IMR-90 (cell line): ENCODE measurements at regions not wholly inside any gene's neighbourhood (a gene's known extent, or its start where the extent isn't known, plus 50 kb on each side); places are given as distances from the start of the nearest gene placed in this dataset.
A peak's percentile ranks its signal among the peaks of the same experiment; 100 is the strongest.

Source experiments
- ATAC-seq: fragments of 200-7000 bp; cut with Tn5 transposase; 2 replicates; pipeline ENCODE4 v1.9.1; 2020; ENCODE audit warnings: low read depth, mild to moderate bottlenecking, moderate library complexity
- BruUV-seq: library from RNA; stranded (reverse); fragments of 400-500 nt; replicated peaks from 2 replicates; lab custom pipeline; 2021; lab: Mats Ljungman, UMichigan
- CTCF ChIA-PET: fragments of 300-600 bp; formaldehyde crosslinking; extraction: SDS; loops from one replicate; lab custom pipeline; 2021; ENCODE audit warnings: antibody characterized with exemption; lab: Yijun Ruan, JAX
- POLR2A ChIA-PET: fragments of 300-600 bp; sonication (Branson Sonifier 250); formaldehyde crosslinking; loops from one replicate; lab custom pipeline; 2022; ENCODE audit warnings: antibody characterized with exemption; ENCODE audit not compliant: unreplicated experiment; lab: Charles Lee
- DNase-seq: peaks from one replicate; pipeline ENCODE4 v3.0.0; 2013
- H2AFZ ChIP-seq: replicated peaks from 2 replicates; pipeline ENCODE3; 2013; ENCODE audit warnings: low read length, mild to moderate bottlenecking; ENCODE audit not compliant: poor library complexity
- H2AK5ac ChIP-seq: 2 replicates; pipeline ENCODE4 v1.6.1; 2013; ENCODE audit warnings: low read depth, low read length, inconsistent platforms
- H2AK9ac ChIP-seq: replicated peaks from 2 replicates; pipeline ENCODE3; 2013; ENCODE audit warnings: mild to moderate bottlenecking, low read depth, low read length, moderate library complexity; ENCODE audit not compliant: poor library complexity
- H2BK120ac ChIP-seq: 2 replicates; pipeline ENCODE4 v1.6.1; 2013; ENCODE audit warnings: low read depth, low read length, inconsistent platforms
- H2BK15ac ChIP-seq: 3 replicates; pipeline ENCODE4 v1.6.1; 2013; ENCODE audit warnings: low read depth, low read length, inconsistent platforms
- H2BK20ac ChIP-seq: 2 replicates; pipeline ENCODE4 v1.6.1; 2013; ENCODE audit warnings: low read depth, mild to moderate bottlenecking, inconsistent platforms, low read length, moderate library complexity
- H2BK5ac ChIP-seq: 2 replicates; pipeline ENCODE4 v1.6.1; 2013; ENCODE audit warnings: mild to moderate bottlenecking, low read depth, low read length, inconsistent platforms; ENCODE audit not compliant: poor library complexity, severe bottlenecking
- H3K14ac ChIP-seq: replicated peaks from 2 replicates; pipeline ENCODE4 v1.6.1; 2013; ENCODE audit warnings: low read depth, low read length, inconsistent platforms
- H3K18ac ChIP-seq: 2 replicates; pipeline ENCODE4 v1.6.1; 2013; ENCODE audit warnings: low read depth, low read length, control low read depth
- H3K23ac ChIP-seq: 2 replicates; pipeline ENCODE4 v1.6.1; 2013; ENCODE audit warnings: low read depth, low read length, inconsistent platforms
- H3K27ac ChIP-seq: 2 replicates; pipeline ENCODE4 v1.5.1; 2013; ENCODE audit warnings: mild to moderate bottlenecking, control low read depth, low read length; ENCODE audit not compliant: insufficient read depth
- H3K27me3 ChIP-seq: 2 replicates; pipeline ENCODE4 v1.6.1; 2013; ENCODE audit warnings: low read length; ENCODE audit not compliant: control insufficient read depth, insufficient read depth
- H3K36me3 ChIP-seq: 2 replicates; pipeline ENCODE4 v1.6.1; 2013; ENCODE audit warnings: low read length, mixed read lengths; ENCODE audit not compliant: control insufficient read depth, insufficient read depth
- H3K4ac ChIP-seq: 2 replicates; pipeline ENCODE4 v1.6.1; 2013; ENCODE audit warnings: low read depth, low read length, inconsistent platforms
- H3K4me1 ChIP-seq: 2 replicates; pipeline ENCODE4 v1.6.1; 2013; ENCODE audit warnings: low read length, mixed read lengths; ENCODE audit not compliant: control insufficient read depth, insufficient read depth
- H3K4me2 ChIP-seq: 2 replicates; pipeline ENCODE4 v1.6.1; 2013; ENCODE audit warnings: low read depth, mild to moderate bottlenecking, control low read depth, low read length, moderate library complexity
- H3K4me3 ChIP-seq: 2 replicates; pipeline ENCODE4 v1.5.1; 2013; ENCODE audit warnings: low read depth, mild to moderate bottlenecking, control low read depth, low read length, moderate library complexity; ENCODE audit not compliant: insufficient read depth
- H3K56ac ChIP-seq: 2 replicates; pipeline ENCODE4 v1.6.1; 2013; ENCODE audit warnings: low read length, inconsistent platforms; ENCODE audit not compliant: insufficient read depth; ENCODE audit errors: extremely low read depth
- H3K79me1 ChIP-seq, 2 experiments: 2 replicates each; pipeline ENCODE4 v1.6.1; 2013; ENCODE audit warnings: low read length in 2 of 2, inconsistent platforms in 1 of 2, low read depth in 1 of 2
- H3K9ac ChIP-seq: 2 replicates; pipeline ENCODE4 v1.6.1; 2013; ENCODE audit warnings: low read depth, low read length, control low read depth
- H3K9me1 ChIP-seq: 2 replicates; pipeline ENCODE4 v1.6.1; 2013; ENCODE audit warnings: low read length, inconsistent platforms; ENCODE audit not compliant: insufficient read depth
- H3K9me3 ChIP-seq: 2 replicates; pipeline ENCODE4 v1.6.1; 2013; ENCODE audit warnings: low read length; ENCODE audit not compliant: control insufficient read depth, insufficient read depth
- H4K20me1 ChIP-seq: 2 replicates; pipeline ENCODE4 v1.6.1; 2013; ENCODE audit warnings: low read length, inconsistent platforms; ENCODE audit not compliant: insufficient read depth
- H4K5ac ChIP-seq: 2 replicates; pipeline ENCODE4 v1.6.1; 2013; ENCODE audit warnings: mild to moderate bottlenecking, low read depth, low read length, control low read depth
- H4K8ac ChIP-seq, 2 experiments: 2 replicates each; pipeline ENCODE4 v1.6.1; 2013; ENCODE audit warnings: low read depth in 2 of 2, low read length in 2 of 2, control low read depth in 1 of 2, inconsistent platforms in 1 of 2
- H4K91ac ChIP-seq: 2 replicates; pipeline ENCODE4 v1.6.1; 2013; ENCODE audit warnings: low read depth, low read length, inconsistent platforms; ENCODE audit not compliant: insufficient read depth
- BHLHE40 ChIP-seq: fragments of 150-350 bp; IDR thresholded peaks from 2 replicates; pipeline ENCODE4 v1.6.1; 2016; ENCODE audit warnings: mild to moderate bottlenecking, low read depth, low read length
- CEBPB ChIP-seq: IDR thresholded peaks from 2 replicates; pipeline ENCODE4 v1.6.1; 2012; ENCODE audit warnings: low read depth, low read length, improper control_type of control experiment
- CHD1 ChIP-seq: IDR thresholded peaks from 2 replicates; pipeline ENCODE4 v1.6.1; 2012; ENCODE audit warnings: low read depth, low read length, improper control_type of control experiment
- ELK1 ChIP-seq: fragments of 150-350 bp; IDR thresholded peaks from 2 replicates; pipeline ENCODE4 v1.6.1; 2016; ENCODE audit warnings: low read depth, mild to moderate bottlenecking, low read length, moderate library complexity, borderline replicate concordance
- FOS ChIP-seq: fragments of 150-350 bp; IDR thresholded peaks from 2 replicates; pipeline ENCODE4 v1.6.1; 2016; ENCODE audit warnings: low read depth, low read length
- MAFK ChIP-seq: IDR thresholded peaks from 2 replicates; pipeline ENCODE4 v1.6.1; 2012; ENCODE audit warnings: low read depth, low read length, improper control_type of control experiment
- MAZ ChIP-seq: IDR thresholded peaks from 2 replicates; pipeline ENCODE4 v1.6.1; 2012; ENCODE audit warnings: low read depth, mild to moderate bottlenecking, low read length, improper control_type of control experiment, moderate library complexity, borderline replicate concordance
- MXI1 ChIP-seq: IDR thresholded peaks from 2 replicates; pipeline ENCODE4 v1.6.1; 2012; ENCODE audit warnings: low read depth, mild to moderate bottlenecking, low read length, moderate library complexity, borderline replicate concordance
- NFE2L2 ChIP-seq: fragments of 150-350 bp; IDR thresholded peaks from 2 replicates; pipeline ENCODE4 v1.6.1; 2016; ENCODE audit warnings: low read depth, mild to moderate bottlenecking, low read length
- POLR2A ChIP-seq: IDR thresholded peaks from 2 replicates; pipeline ENCODE4 v1.6.1; 2012; ENCODE audit warnings: mild to moderate bottlenecking, low read depth, low read length
- RAD21 ChIP-seq: IDR thresholded peaks from 2 replicates; pipeline ENCODE4 v1.6.1; 2012; ENCODE audit warnings: low read length, improper control_type of control experiment
- RFX5 ChIP-seq: IDR thresholded peaks from 2 replicates; pipeline ENCODE4 v1.8.0; 2012; ENCODE audit warnings: low read depth, mild to moderate bottlenecking, low read length, moderate library complexity
- SMC3 ChIP-seq: fragments of 150-350 bp; IDR thresholded peaks from 2 replicates; pipeline ENCODE4 v1.6.1; 2016; ENCODE audit warnings: low read depth, mild to moderate bottlenecking, antibody characterized with exemption, low read length, moderate library complexity
- WGBS, 2 experiments: methylation state at CpG; one replicate each; pipeline versions ENCODE4 v1.1.5 to v1.1.7; 2013; ENCODE audit warnings: missing lambda C conversion rate in 2 of 2; ENCODE audit not compliant: insufficient read length in 1 of 2; ENCODE audit errors: extremely low coverage in 2 of 2; 5-methylcytosine and 5-hydroxymethylcytosine counted together
- dilution Hi-C: fragments of 300-500 bp; cut with HindIII; formaldehyde crosslinking; loops from one replicate; pipeline ENCODE4 v1.14.3; 2018; ENCODE audit warnings: low sequenced_read_pairs; ENCODE audit not compliant: unreplicated experiment
- in situ Hi-C: fragments of 300-500 bp; cut with MboI; formaldehyde crosslinking; loops from 3 replicates; pipeline ENCODE4 v1.14.3; 2019; ENCODE audit warnings: low sequenced_read_pairs, inconsistent platforms, mixed read lengths
- intact Hi-C: fragments of 100-400 bp; cut with micrococcal nuclease; formaldehyde crosslinking; loops from 2 replicates; pipeline ENCODE4 v1.10.0; 2022
- TF ChIP-seq, protein P1 (sequence below): conservative IDR thresholded peaks from 2 replicates; pipeline ENCODE4 v1.5.1; 2012; ENCODE audit warnings: mild to moderate bottlenecking, low read depth, low read length, improper control_type of control experiment
- TF ChIP-seq, protein P2 (sequence below): fragments of 150-350 bp; IDR thresholded peaks from 2 replicates; pipeline ENCODE4 v1.6.1; 2017; ENCODE audit warnings: mild to moderate bottlenecking, antibody characterized with exemption, low read length, low read depth

DNA sequence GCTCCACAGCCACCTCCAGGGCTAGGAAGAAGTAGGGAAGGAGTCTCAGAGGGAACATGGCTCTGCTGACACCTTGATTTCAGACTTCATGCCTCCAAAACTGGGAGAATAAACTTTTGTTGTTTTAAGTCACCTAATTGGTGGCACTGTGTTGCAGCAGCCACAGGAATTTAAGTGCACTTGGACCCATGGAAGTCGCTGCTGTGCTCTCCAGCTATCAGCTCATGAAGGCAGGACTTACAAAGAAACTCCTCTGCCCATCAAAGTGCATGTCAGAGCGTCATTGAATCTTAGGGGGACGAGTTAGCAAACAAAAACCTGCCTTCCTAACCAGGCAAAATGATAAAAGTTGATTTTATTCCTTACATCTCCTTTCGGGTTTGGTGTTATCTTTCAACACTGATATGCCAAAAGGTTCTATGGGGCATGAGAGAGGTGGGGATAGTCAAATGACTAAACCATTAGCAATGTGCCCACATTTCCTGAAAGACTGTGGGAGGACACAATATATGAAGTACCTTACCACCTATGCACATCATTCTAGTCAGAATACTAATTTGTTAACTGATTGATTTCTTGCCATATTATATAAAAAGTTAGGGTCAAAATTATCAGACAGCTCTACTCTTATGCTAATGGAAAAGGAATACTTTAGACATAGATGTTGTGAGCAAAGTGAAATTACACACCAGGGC lies 235.8 kb upstream of the TNP1 start:
- dilution Hi-C loops (no loop called here), in situ Hi-C loops (no loop called here), intact Hi-C loops (no loop called here)
- Histone ChIP-seq H4K8ac (no peak overlapping the region), H2BK15ac (peak overlapping the region; percentile 60; the same call in 1 of the 3 replicates), H3K18ac (no peak overlapping the region), H2AK5ac (0 out of 2 replicates have a peak overlapping the region, but pooled peaks have one; percentile 27), H3K56ac (no peak overlapping the region), H2BK120ac (peak overlapping the region; percentile 26; the same call in 1 of the 2 replicates), H3K4ac (peak overlapping the region; percentile 71), H2AK9ac (peak overlapping the region; percentile 23), H3K4me2 (no peak overlapping the region), H4K91ac (peak overlapping the region; percentile 2; the same call in 1 of the 2 replicates), H3K23ac (no peak overlapping the region; the same call in 1 of the 2 replicates), H3K14ac (peak overlapping the region; percentile 5), H3K4me3 (no peak overlapping the region), H2AFZ (peak overlapping the region; percentile 4), H3K27ac (no peak overlapping the region), H4K20me1 (no peaks in the 10 kb centered on the region), H3K9ac (no peak overlapping the region), H3K27me3 (no peaks in the 10 kb centered on the region), H3K36me3 (no peaks in the 10 kb centered on the region), H3K9me1 (no peaks in the 10 kb centered on the region; the same call in none of the 2 replicates), H3K9me3 (no peaks in the 10 kb centered on the region), H2BK5ac (no peak overlapping the region), H2BK20ac (peak overlapping the region; percentile 60), H3K79me1 (no peaks in the 10 kb centered on the region), H3K4me1 (peaks cover 8% of the 10 kb centered on the region), H4K5ac (no peak overlapping the region)
- TF ChIP-seq MXI1 (no peak), MAZ (no peak), ELK1 (no peak), MAFK (no peak), POLR2A (no peak), CEBPB (no peak), NFE2L2 (no peak), SMC3 (no peak), RFX5 (no peak), CHD1 (no peak), BHLHE40 (no peak), FOS (no peak), RAD21 (no peak)
- TF ChIP-seq, protein P1, sequence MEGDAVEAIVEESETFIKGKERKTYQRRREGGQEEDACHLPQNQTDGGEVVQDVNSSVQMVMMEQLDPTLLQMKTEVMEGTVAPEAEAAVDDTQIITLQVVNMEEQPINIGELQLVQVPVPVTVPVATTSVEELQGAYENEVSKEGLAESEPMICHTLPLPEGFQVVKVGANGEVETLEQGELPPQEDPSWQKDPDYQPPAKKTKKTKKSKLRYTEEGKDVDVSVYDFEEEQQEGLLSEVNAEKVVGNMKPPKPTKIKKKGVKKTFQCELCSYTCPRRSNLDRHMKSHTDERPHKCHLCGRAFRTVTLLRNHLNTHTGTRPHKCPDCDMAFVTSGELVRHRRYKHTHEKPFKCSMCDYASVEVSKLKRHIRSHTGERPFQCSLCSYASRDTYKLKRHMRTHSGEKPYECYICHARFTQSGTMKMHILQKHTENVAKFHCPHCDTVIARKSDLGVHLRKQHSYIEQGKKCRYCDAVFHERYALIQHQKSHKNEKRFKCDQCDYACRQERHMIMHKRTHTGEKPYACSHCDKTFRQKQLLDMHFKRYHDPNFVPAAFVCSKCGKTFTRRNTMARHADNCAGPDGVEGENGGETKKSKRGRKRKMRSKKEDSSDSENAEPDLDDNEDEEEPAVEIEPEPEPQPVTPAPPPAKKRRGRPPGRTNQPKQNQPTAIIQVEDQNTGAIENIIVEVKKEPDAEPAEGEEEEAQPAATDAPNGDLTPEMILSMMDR, result no peak
- TF ChIP-seq, protein P2, sequence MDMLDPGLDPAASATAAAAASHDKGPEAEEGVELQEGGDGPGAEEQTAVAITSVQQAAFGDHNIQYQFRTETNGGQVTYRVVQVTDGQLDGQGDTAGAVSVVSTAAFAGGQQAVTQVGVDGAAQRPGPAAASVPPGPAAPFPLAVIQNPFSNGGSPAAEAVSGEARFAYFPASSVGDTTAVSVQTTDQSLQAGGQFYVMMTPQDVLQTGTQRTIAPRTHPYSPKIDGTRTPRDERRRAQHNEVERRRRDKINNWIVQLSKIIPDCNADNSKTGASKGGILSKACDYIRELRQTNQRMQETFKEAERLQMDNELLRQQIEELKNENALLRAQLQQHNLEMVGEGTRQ, result no peak
- ChIA-PET POLR2A (no interaction called here), CTCF (no interaction called here)
- WGBS, 2 experiments, result no CpG with 5 or more reads among the region's 4 CpGs
- DNase-seq, result no peak
- no peak for ATAC-seq
- BruUV-seq, result no TSS peak
